AG04450 (cell line): ENCODE measurements at regions not wholly inside any gene's neighbourhood (a gene's known extent, or its start where the extent isn't known, plus 50 kb on each side); places are given as distances from the start of the nearest gene placed in this dataset.

Source experiments
- CTCF ChIA-PET: fragments of 300-600, 350-600 bp; formaldehyde crosslinking; extraction: SDS; loops from one replicate; lab custom pipeline; 2022; ENCODE audit warnings: antibody characterized with exemption, inconsistent platforms; lab: Charles Lee
- POLR2A ChIA-PET: fragments of 350-600 bp; formaldehyde crosslinking; extraction: SDS; loops from one replicate; lab custom pipeline; 2021; ENCODE audit warnings: antibody characterized with exemption, inconsistent platforms; lab: Yijun Ruan, JAX
- DNase-seq: peaks from one replicate; pipeline ENCODE4 v3.0.0-alpha.2; 2011; ENCODE audit warnings: low read depth, low spot score
- H3K27ac ChIP-seq: one replicate; pipeline ENCODE4 v1.5.1; 2012; ENCODE audit warnings: low read depth, low read length, control low read depth
- H3K27me3 ChIP-seq: one replicate; pipeline ENCODE4 v1.6.0; 2012; ENCODE audit warnings: low read length; ENCODE audit not compliant: control insufficient read depth, insufficient read depth
- H3K4me3 ChIP-seq: 2 replicates; pipeline ENCODE4 v1.5.1; 2011; ENCODE audit warnings: mild to moderate bottlenecking, low read depth, low read length, control low read depth
- H3K9me3 ChIP-seq: 2 replicates; pipeline ENCODE4 v1.5.1; 2012; ENCODE audit warnings: low read length; ENCODE audit not compliant: control insufficient read depth, insufficient read depth
- TF ChIP-seq, protein P1 (sequence below): IDR thresholded peaks from 2 replicates; pipeline ENCODE4 v1.5.1; 2011; ENCODE audit warnings: low read depth, low read length, control low read depth, inconsistent platforms

DNA sequence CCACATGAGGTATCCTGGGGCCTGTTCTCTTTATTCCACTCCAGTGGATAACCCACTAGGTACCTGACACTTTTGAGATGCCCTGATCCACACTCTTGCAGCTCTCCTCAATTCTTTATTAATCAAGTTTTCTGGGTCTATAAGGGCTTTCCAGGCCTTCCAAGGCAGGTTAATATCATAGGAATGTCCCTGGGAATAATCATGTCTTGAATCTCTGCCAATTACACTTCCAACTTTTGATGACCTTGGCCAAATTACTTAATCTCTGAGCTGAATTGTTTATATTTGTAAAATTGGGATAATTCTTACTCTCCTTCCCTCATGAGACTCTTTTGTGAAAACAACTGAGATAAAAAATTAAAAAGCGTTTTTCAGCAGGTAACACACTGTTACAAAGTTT is 881.7 kb downstream of the MCTP2 start:
- no peaks in the 10 kb centered on the region for H3K27me3 ChIP-seq
- H3K27ac ChIP-seq, result no peak overlapping the region
- no peak overlapping the region for H3K4me3 ChIP-seq
- DNase-seq, result no peak
- POLR2A ChIA-PET, result no interaction called here
- H3K9me3 ChIP-seq, result no peaks in the 10 kb centered on the region; the same call in 1 of the 2 replicates
- CTCF ChIA-PET, result no interaction called here
- TF ChIP-seq, protein P1, sequence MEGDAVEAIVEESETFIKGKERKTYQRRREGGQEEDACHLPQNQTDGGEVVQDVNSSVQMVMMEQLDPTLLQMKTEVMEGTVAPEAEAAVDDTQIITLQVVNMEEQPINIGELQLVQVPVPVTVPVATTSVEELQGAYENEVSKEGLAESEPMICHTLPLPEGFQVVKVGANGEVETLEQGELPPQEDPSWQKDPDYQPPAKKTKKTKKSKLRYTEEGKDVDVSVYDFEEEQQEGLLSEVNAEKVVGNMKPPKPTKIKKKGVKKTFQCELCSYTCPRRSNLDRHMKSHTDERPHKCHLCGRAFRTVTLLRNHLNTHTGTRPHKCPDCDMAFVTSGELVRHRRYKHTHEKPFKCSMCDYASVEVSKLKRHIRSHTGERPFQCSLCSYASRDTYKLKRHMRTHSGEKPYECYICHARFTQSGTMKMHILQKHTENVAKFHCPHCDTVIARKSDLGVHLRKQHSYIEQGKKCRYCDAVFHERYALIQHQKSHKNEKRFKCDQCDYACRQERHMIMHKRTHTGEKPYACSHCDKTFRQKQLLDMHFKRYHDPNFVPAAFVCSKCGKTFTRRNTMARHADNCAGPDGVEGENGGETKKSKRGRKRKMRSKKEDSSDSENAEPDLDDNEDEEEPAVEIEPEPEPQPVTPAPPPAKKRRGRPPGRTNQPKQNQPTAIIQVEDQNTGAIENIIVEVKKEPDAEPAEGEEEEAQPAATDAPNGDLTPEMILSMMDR, result no peak

DNA sequence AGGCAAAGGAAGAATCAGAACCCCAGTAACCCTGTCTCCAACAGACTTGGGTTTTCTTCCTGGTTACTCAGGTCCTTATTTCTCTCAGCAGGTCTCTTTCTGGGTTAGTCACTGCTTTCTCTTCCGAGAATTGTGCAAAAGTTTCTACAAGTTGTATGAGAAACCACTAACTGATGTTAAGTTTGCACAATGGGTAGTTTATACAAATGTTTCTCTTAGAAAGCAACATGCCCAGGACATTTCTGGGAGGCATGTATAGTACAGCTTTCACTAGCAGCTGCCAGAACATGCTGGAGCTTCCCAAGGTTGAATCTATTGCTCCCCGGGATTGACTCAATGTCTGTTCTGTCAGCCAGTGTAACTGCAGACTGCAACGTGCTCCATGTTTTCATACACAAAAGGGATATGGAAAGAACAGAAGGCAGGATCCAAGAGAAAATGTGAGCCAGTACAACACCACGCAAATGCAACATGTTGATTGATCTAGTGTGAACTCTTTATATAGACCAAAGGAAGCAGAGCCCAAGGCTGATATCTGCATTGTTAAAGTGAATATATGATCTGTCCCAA is 887.8 kb downstream of the MCTP2 start:
- Histone ChIP-seq H3K27me3 (no peaks in the 10 kb centered on the region), H3K4me3 (no peak overlapping the region), H3K27ac (no peak overlapping the region), H3K9me3 (no peaks in the 10 kb centered on the region)
- ChIA-PET POLR2A (no interaction called here), CTCF (no interaction called here)
- TF ChIP-seq, protein P1, result no peak
- no peak for DNase-seq

DNA sequence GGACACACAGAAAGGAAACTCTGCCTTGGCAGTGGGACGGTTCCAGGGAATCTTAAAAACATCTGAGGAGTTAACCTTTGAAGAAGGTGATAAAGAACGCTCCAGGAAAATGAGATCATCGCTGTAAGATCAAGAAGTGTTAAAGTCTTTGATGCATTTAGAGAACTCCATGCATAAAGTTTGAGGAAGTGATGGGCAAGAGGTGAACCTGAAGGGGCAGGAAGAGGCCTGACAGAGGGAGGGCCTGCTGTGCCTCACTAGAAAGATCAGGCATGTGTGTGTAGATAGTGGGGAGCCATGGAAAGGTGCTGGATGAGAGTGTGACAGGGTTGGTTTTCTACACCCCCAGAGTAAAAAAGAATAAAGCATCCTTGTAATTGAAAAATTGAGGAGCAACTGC is 889.2 kb downstream of the MCTP2 start:
- POLR2A ChIA-PET, result no interaction called here
- H3K27me3 ChIP-seq, result no peaks in the 10 kb centered on the region
- H3K9me3 ChIP-seq, result no peaks in the 10 kb centered on the region
- CTCF ChIA-PET, result no interaction called here
- TF ChIP-seq, protein P1, result no peak
- no peak overlapping the region for H3K4me3 ChIP-seq
- no peak for DNase-seq
- no peak overlapping the region for H3K27ac ChIP-seq

DNA sequence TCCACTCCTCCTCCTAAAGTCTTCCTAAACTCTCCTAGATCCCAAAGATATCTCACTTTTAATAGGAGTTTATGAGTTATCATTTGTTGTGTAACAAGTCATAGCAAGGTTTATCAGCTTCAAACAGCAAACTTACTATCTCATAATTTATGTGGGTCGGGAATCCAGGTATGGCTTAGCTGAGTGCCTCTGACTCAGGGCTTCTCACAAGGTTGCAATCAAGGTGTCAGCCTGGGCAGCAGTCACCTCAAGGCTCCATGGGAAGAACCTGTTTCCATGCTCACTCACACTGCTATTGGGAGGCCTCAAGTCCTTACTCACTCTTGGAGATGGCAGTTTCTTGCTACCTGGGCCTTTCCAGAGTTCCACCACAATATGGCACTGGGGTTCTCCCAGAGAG is 889.8 kb downstream of the MCTP2 start:
- no peak overlapping the region for H3K4me3 ChIP-seq
- ChIA-PET CTCF (interaction anchor here (0.7 to 1.7 kb wide), 2 partner anchors 13 to 283 kb away, joined by 3 to 4 read pairs; no protein-coding TSS in a partner anchor), POLR2A (no interaction called here)
- H3K27me3 ChIP-seq, result no peaks in the 10 kb centered on the region
- no peaks in the 10 kb centered on the region for H3K9me3 ChIP-seq
- H3K27ac ChIP-seq, result no peak overlapping the region
- TF ChIP-seq, protein P1, result no peak
- DNase-seq, result no peak

DNA sequence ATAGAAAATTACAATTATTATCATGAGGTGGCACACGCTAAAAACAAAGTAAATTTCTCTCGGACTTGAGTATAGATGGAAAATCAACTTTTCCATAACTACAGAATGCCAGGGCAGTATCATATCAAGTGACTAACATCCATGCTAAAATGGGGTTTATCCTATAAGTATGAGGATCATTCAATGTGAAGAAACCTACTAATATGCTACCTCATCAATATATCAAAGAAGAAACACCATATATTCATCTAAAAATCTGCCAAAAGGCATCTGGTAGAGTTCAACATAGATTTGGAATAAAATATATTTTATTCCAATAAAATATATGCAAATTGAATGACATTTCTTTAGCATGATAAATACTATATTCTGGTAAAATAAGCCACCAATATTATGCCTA is 894.4 kb downstream of the MCTP2 start:
- TF ChIP-seq, protein P1, result no peak
- Histone ChIP-seq H3K27me3 (no peaks in the 10 kb centered on the region), H3K9me3 (no peaks in the 10 kb centered on the region), H3K4me3 (no peak overlapping the region), H3K27ac (no peak overlapping the region)
- ChIA-PET CTCF (no interaction called here), POLR2A (interaction anchor here (0.6 kb wide), 1 partner anchor 11 kb away, joined by 3 read pairs; no protein-coding TSS in a partner anchor)
- DNase-seq, result no peak
